ENCODE measurements at regions not wholly inside any gene's neighbourhood (a gene's known extent, or its start where the extent isn't known, plus 50 kb on each side); places are given as distances from the start of the nearest gene placed in this dataset.

- TF ChIP-seq CTCF (IDR thresholded peaks at IDR 0.05), result no peak
- H3K4me3 Mint-ChIP-seq, result no peak overlapping the region
- H3K27me3 Mint-ChIP-seq (ENCODE audit: insufficient read depth), result peaks cover 40% of the 10 kb centered on the region
- no peak for DNase-seq
- no peaks in the 10 kb centered on the region for H3K36me3 Mint-ChIP-seq (ENCODE audit: low read depth)
- no peak overlapping the region for H3K27ac Mint-ChIP-seq
- no peaks in the 10 kb centered on the region for H3K9me3 Mint-ChIP-seq
- H3K4me1 Mint-ChIP-seq (ENCODE audit: low read depth), result no peaks in the 10 kb centered on the region
These were observed 120.9 kb downstream of the MRM1 start for GRCh38 chr17:36722121-36722902.

- no peak for TF ChIP-seq CTCF (IDR thresholded peaks at IDR 0.05)
- Mint-ChIP-seq H3K4me1 (ENCODE audit: low read depth) (no peaks in the 10 kb centered on the region), H3K27ac (no peak overlapping the region), H3K27me3 (ENCODE audit: insufficient read depth) (peaks cover 42% of the 10 kb centered on the region), H3K36me3 (ENCODE audit: low read depth) (no peaks in the 10 kb centered on the region), H3K4me3 (no peak overlapping the region), H3K9me3 (no peaks in the 10 kb centered on the region)
- DNase-seq, result no peak
These were observed 121.5 kb downstream of the MRM1 start for GRCh38 chr17:36722903-36723263.

GRCh38 chr17:36723459-36724025 lies 122.2 kb downstream of the MRM1 start:
- Mint-ChIP-seq H3K4me1 (ENCODE audit: low read depth) (no peaks in the 10 kb centered on the region), H3K4me3 (no peak overlapping the region), H3K27ac (no peak overlapping the region), H3K9me3 (no peaks in the 10 kb centered on the region), H3K27me3 (ENCODE audit: insufficient read depth) (peaks cover 46% of the 10 kb centered on the region), H3K36me3 (ENCODE audit: low read depth) (no peaks in the 10 kb centered on the region)
- TF ChIP-seq CTCF (IDR thresholded peaks at IDR 0.05), result no peak
- DNase-seq, result no peak

GRCh38 chr17:36726199-36726598 lies 124.8 kb downstream of the MRM1 start:
- Mint-ChIP-seq H3K9me3 (no peaks in the 10 kb centered on the region), H3K36me3 (ENCODE audit: low read depth) (no peaks in the 10 kb centered on the region), H3K4me3 (no peak overlapping the region), H3K27ac (no peak overlapping the region), H3K4me1 (ENCODE audit: low read depth) (no peaks in the 10 kb centered on the region), H3K27me3 (ENCODE audit: insufficient read depth) (peaks cover 38% of the 10 kb centered on the region)
- TF ChIP-seq CTCF (IDR thresholded peaks at IDR 0.05), result no peak
- DNase-seq, result no peak

- Mint-ChIP-seq H3K36me3 (ENCODE audit: low read depth) (no peaks in the 10 kb centered on the region), H3K4me3 (no peak overlapping the region), H3K27ac (no peak overlapping the region), H3K4me1 (ENCODE audit: low read depth) (no peaks in the 10 kb centered on the region), H3K27me3 (ENCODE audit: insufficient read depth) (peaks cover 37% of the 10 kb centered on the region), H3K9me3 (no peaks in the 10 kb centered on the region)
- DNase-seq, result no peak
- TF ChIP-seq CTCF (IDR thresholded peaks at IDR 0.05), result no peak
These were observed 125.7 kb downstream of the MRM1 start for GRCh38 chr17:36727052-36727451.
